IMR-90 (cell line): ENCODE measurements at regions not wholly inside any gene's neighbourhood (a gene's known extent, or its start where the extent isn't known, plus 50 kb on each side); places are given as distances from the start of the nearest gene placed in this dataset.

Experiments used
- ATAC-seq: fragments of 200-7000 bp; cut with Tn5 transposase; 2 replicates; pipeline ENCODE4 v1.9.1; 2020; ENCODE audit warnings: low read depth, mild to moderate bottlenecking, moderate library complexity
- BruUV-seq: library from RNA; stranded (reverse); fragments of 400-500 nt; replicated peaks from 2 replicates; lab custom pipeline; 2021; lab: Mats Ljungman, UMichigan
- CTCF ChIA-PET: fragments of 300-600 bp; formaldehyde crosslinking; extraction: SDS; loops from one replicate; lab custom pipeline; 2021; ENCODE audit warnings: antibody characterized with exemption; lab: Yijun Ruan, JAX
- POLR2A ChIA-PET: fragments of 300-600 bp; sonication (Branson Sonifier 250); formaldehyde crosslinking; loops from one replicate; lab custom pipeline; 2022; ENCODE audit warnings: antibody characterized with exemption; ENCODE audit not compliant: unreplicated experiment; lab: Charles Lee
- DNase-seq: peaks from one replicate; pipeline ENCODE4 v3.0.0; 2013
- H2AFZ ChIP-seq: replicated peaks from 2 replicates; pipeline ENCODE3; 2013; ENCODE audit warnings: low read length, mild to moderate bottlenecking; ENCODE audit not compliant: poor library complexity
- H2AK5ac ChIP-seq: 2 replicates; pipeline ENCODE4 v1.6.1; 2013; ENCODE audit warnings: low read depth, low read length, inconsistent platforms
- H2AK9ac ChIP-seq: replicated peaks from 2 replicates; pipeline ENCODE3; 2013; ENCODE audit warnings: mild to moderate bottlenecking, low read depth, low read length, moderate library complexity; ENCODE audit not compliant: poor library complexity
- H2BK120ac ChIP-seq: 2 replicates; pipeline ENCODE4 v1.6.1; 2013; ENCODE audit warnings: low read depth, low read length, inconsistent platforms
- H2BK15ac ChIP-seq: 3 replicates; pipeline ENCODE4 v1.6.1; 2013; ENCODE audit warnings: low read depth, low read length, inconsistent platforms
- H2BK20ac ChIP-seq: 2 replicates; pipeline ENCODE4 v1.6.1; 2013; ENCODE audit warnings: low read depth, mild to moderate bottlenecking, inconsistent platforms, low read length, moderate library complexity
- H2BK5ac ChIP-seq: 2 replicates; pipeline ENCODE4 v1.6.1; 2013; ENCODE audit warnings: mild to moderate bottlenecking, low read depth, low read length, inconsistent platforms; ENCODE audit not compliant: poor library complexity, severe bottlenecking
- H3K14ac ChIP-seq: replicated peaks from 2 replicates; pipeline ENCODE4 v1.6.1; 2013; ENCODE audit warnings: low read depth, low read length, inconsistent platforms
- H3K18ac ChIP-seq: 2 replicates; pipeline ENCODE4 v1.6.1; 2013; ENCODE audit warnings: low read depth, low read length, control low read depth
- H3K23ac ChIP-seq: 2 replicates; pipeline ENCODE4 v1.6.1; 2013; ENCODE audit warnings: low read depth, low read length, inconsistent platforms
- H3K27ac ChIP-seq: 2 replicates; pipeline ENCODE4 v1.5.1; 2013; ENCODE audit warnings: mild to moderate bottlenecking, control low read depth, low read length; ENCODE audit not compliant: insufficient read depth
- H3K27me3 ChIP-seq: 2 replicates; pipeline ENCODE4 v1.6.1; 2013; ENCODE audit warnings: low read length; ENCODE audit not compliant: control insufficient read depth, insufficient read depth
- H3K36me3 ChIP-seq: 2 replicates; pipeline ENCODE4 v1.6.1; 2013; ENCODE audit warnings: low read length, mixed read lengths; ENCODE audit not compliant: control insufficient read depth, insufficient read depth
- H3K4ac ChIP-seq: 2 replicates; pipeline ENCODE4 v1.6.1; 2013; ENCODE audit warnings: low read depth, low read length, inconsistent platforms
- H3K4me1 ChIP-seq: 2 replicates; pipeline ENCODE4 v1.6.1; 2013; ENCODE audit warnings: low read length, mixed read lengths; ENCODE audit not compliant: control insufficient read depth, insufficient read depth
- H3K4me2 ChIP-seq: 2 replicates; pipeline ENCODE4 v1.6.1; 2013; ENCODE audit warnings: low read depth, mild to moderate bottlenecking, control low read depth, low read length, moderate library complexity
- H3K4me3 ChIP-seq: 2 replicates; pipeline ENCODE4 v1.5.1; 2013; ENCODE audit warnings: low read depth, mild to moderate bottlenecking, control low read depth, low read length, moderate library complexity; ENCODE audit not compliant: insufficient read depth
- H3K56ac ChIP-seq: 2 replicates; pipeline ENCODE4 v1.6.1; 2013; ENCODE audit warnings: low read length, inconsistent platforms; ENCODE audit not compliant: insufficient read depth; ENCODE audit errors: extremely low read depth
- H3K79me1 ChIP-seq, 2 experiments: 2 replicates each; pipeline ENCODE4 v1.6.1; 2013; ENCODE audit warnings: low read length in 2 of 2, inconsistent platforms in 1 of 2, low read depth in 1 of 2
- H3K9ac ChIP-seq: 2 replicates; pipeline ENCODE4 v1.6.1; 2013; ENCODE audit warnings: low read depth, low read length, control low read depth
- H3K9me1 ChIP-seq: 2 replicates; pipeline ENCODE4 v1.6.1; 2013; ENCODE audit warnings: low read length, inconsistent platforms; ENCODE audit not compliant: insufficient read depth
- H3K9me3 ChIP-seq: 2 replicates; pipeline ENCODE4 v1.6.1; 2013; ENCODE audit warnings: low read length; ENCODE audit not compliant: control insufficient read depth, insufficient read depth
- H4K20me1 ChIP-seq: 2 replicates; pipeline ENCODE4 v1.6.1; 2013; ENCODE audit warnings: low read length, inconsistent platforms; ENCODE audit not compliant: insufficient read depth
- H4K5ac ChIP-seq: 2 replicates; pipeline ENCODE4 v1.6.1; 2013; ENCODE audit warnings: mild to moderate bottlenecking, low read depth, low read length, control low read depth
- H4K8ac ChIP-seq, 2 experiments: 2 replicates each; pipeline ENCODE4 v1.6.1; 2013; ENCODE audit warnings: low read depth in 2 of 2, low read length in 2 of 2, control low read depth in 1 of 2, inconsistent platforms in 1 of 2
- H4K91ac ChIP-seq: 2 replicates; pipeline ENCODE4 v1.6.1; 2013; ENCODE audit warnings: low read depth, low read length, inconsistent platforms; ENCODE audit not compliant: insufficient read depth
- BHLHE40 ChIP-seq: fragments of 150-350 bp; IDR thresholded peaks from 2 replicates; pipeline ENCODE4 v1.6.1; 2016; ENCODE audit warnings: mild to moderate bottlenecking, low read depth, low read length
- CEBPB ChIP-seq: IDR thresholded peaks from 2 replicates; pipeline ENCODE4 v1.6.1; 2012; ENCODE audit warnings: low read depth, low read length, improper control_type of control experiment
- CHD1 ChIP-seq: IDR thresholded peaks from 2 replicates; pipeline ENCODE4 v1.6.1; 2012; ENCODE audit warnings: low read depth, low read length, improper control_type of control experiment
- CTCF ChIP-seq: conservative IDR thresholded peaks from 2 replicates; pipeline ENCODE4 v1.5.1; 2012; ENCODE audit warnings: mild to moderate bottlenecking, low read depth, low read length, improper control_type of control experiment
- ELK1 ChIP-seq: fragments of 150-350 bp; IDR thresholded peaks from 2 replicates; pipeline ENCODE4 v1.6.1; 2016; ENCODE audit warnings: low read depth, mild to moderate bottlenecking, low read length, moderate library complexity, borderline replicate concordance
- FOS ChIP-seq: fragments of 150-350 bp; IDR thresholded peaks from 2 replicates; pipeline ENCODE4 v1.6.1; 2016; ENCODE audit warnings: low read depth, low read length
- MAFK ChIP-seq: IDR thresholded peaks from 2 replicates; pipeline ENCODE4 v1.6.1; 2012; ENCODE audit warnings: low read depth, low read length, improper control_type of control experiment
- MAZ ChIP-seq: IDR thresholded peaks from 2 replicates; pipeline ENCODE4 v1.6.1; 2012; ENCODE audit warnings: low read depth, mild to moderate bottlenecking, low read length, improper control_type of control experiment, moderate library complexity, borderline replicate concordance
- POLR2A ChIP-seq: IDR thresholded peaks from 2 replicates; pipeline ENCODE4 v1.6.1; 2012; ENCODE audit warnings: mild to moderate bottlenecking, low read depth, low read length
- whole genome bisulfite sequencing, 2 experiments: methylation state at CpG; one replicate each; pipeline versions ENCODE4 v1.1.5 to v1.1.7; 2013; ENCODE audit warnings: missing lambda C conversion rate in 2 of 2; ENCODE audit not compliant: insufficient read length in 1 of 2; ENCODE audit errors: extremely low coverage in 2 of 2; 5-methylcytosine and 5-hydroxymethylcytosine counted together
- dilution Hi-C: fragments of 300-500 bp; cut with HindIII; formaldehyde crosslinking; loops from one replicate; pipeline ENCODE4 v1.14.3; 2018; ENCODE audit warnings: low sequenced_read_pairs; ENCODE audit not compliant: unreplicated experiment
- in situ Hi-C: fragments of 300-500 bp; cut with MboI; formaldehyde crosslinking; loops from 3 replicates; pipeline ENCODE4 v1.14.3; 2019; ENCODE audit warnings: low sequenced_read_pairs, inconsistent platforms, mixed read lengths
- intact Hi-C: fragments of 100-400 bp; cut with micrococcal nuclease; formaldehyde crosslinking; loops from 2 replicates; pipeline ENCODE4 v1.10.0; 2022

GRCh38 chr6:44503471-44503870 is 116.0 kb downstream of the CDC5L start:
- no peak overlapping the region for H2AK9ac ChIP-seq
- dilution Hi-C loops, result no loop called here
- no peak overlapping the region for H3K4ac ChIP-seq
- no peaks in the 10 kb centered on the region for H3K36me3 ChIP-seq
- no peak overlapping the region for H4K8ac ChIP-seq
- H3K9ac ChIP-seq, result no peak overlapping the region
- intact Hi-C loops, result no loop called here
- H3K4me3 ChIP-seq, result no peak overlapping the region
- no peak overlapping the region for H2BK20ac ChIP-seq
- no peak overlapping the region for H3K18ac ChIP-seq
- H3K79me1 ChIP-seq, result no peaks in the 10 kb centered on the region
- no peak overlapping the region for H2AFZ ChIP-seq
- no TSS peak for BruUV-seq
- H3K9me3 ChIP-seq, result peaks cover 12% of the 10 kb centered on the region
- H3K4me1 ChIP-seq, result peaks cover 7% of the 10 kb centered on the region
- 100% methylated on average over 1 of the region's 4 CpGs; no CpG with 5 or more reads in 1 of the 2 experiments for WGBS, 2 experiments
- in situ Hi-C loops, result no loop called here
- H3K27me3 ChIP-seq, result peaks cover 66% of the 10 kb centered on the region
- no peak overlapping the region for H3K14ac ChIP-seq
- H4K91ac ChIP-seq, result no peak overlapping the region
- H4K5ac ChIP-seq, result no peak overlapping the region
- H2BK15ac ChIP-seq, result no peak overlapping the region
- H2BK120ac ChIP-seq, result no peak overlapping the region
- H3K56ac ChIP-seq, result no peak overlapping the region
- no peaks in the 10 kb centered on the region for H4K20me1 ChIP-seq
- no peak overlapping the region for H3K27ac ChIP-seq
- POLR2A ChIA-PET, result no interaction called here
- no peak overlapping the region for H2AK5ac ChIP-seq
- DNase-seq (no peak), ATAC-seq (no peak)
- no peak overlapping the region for H3K23ac ChIP-seq
- H3K9me1 ChIP-seq, result no peaks in the 10 kb centered on the region
- CTCF ChIA-PET, result interaction anchor here (1.0 kb wide), 1 partner anchor 9 kb away, joined by 3 read pairs; no protein-coding TSS in a partner anchor
- no peak overlapping the region for H3K4me2 ChIP-seq
- TF ChIP-seq CTCF (no peak), ELK1 (no peak), POLR2A (no peak), MAZ (no peak), CEBPB (no peak), MAFK (no peak), BHLHE40 (no peak), FOS (no peak), CHD1 (no peak)
- H2BK5ac ChIP-seq, result no peak overlapping the region
